Stimulated activated naive B cell treated with anti-CD40 and anti-IgM and Interleukin-4, amounts not matched to agents 10 μg/mL and 1 μg/mL and 100 μg/mL, for 72 hours (primary cell): ENCODE measurements at regions not wholly inside any gene's neighbourhood (a gene's known extent, or its start where the extent isn't known, plus 50 kb on each side); places are given as distances from the start of the nearest gene placed in this dataset.

Experiments used
- ATAC-seq, 2 donors: fragments of 150-1000 bp; cut with Tn5 transposase; replicated peaks; 2 replicates each; pipeline ENCODE4 v1.10.0; 2021; ENCODE audit warnings: moderate library complexity in 1 of 2
- DNase-seq: peaks from one replicate; pipeline ENCODE4 v3.0.0; 2021
- H3K27ac Mint-ChIP-seq: one replicate; pipeline ENCODE4 v1.8.0; 2022; ENCODE audit warnings: mild to moderate bottlenecking, mixed read lengths
- H3K27me3 Mint-ChIP-seq, 2 donors: one replicate each; pipeline ENCODE4 v1.8.0; 2022; ENCODE audit warnings: mixed read lengths in 2 of 2
- H3K36me3 Mint-ChIP-seq, 2 donors: one replicate each; pipeline ENCODE4 v1.8.0; 2022; ENCODE audit warnings: mixed read lengths in 2 of 2, mild to moderate bottlenecking in 1 of 2
- H3K4me1 Mint-ChIP-seq, 2 donors: one replicate each; pipeline ENCODE4 v1.8.0; 2022; ENCODE audit warnings: mixed read lengths in 2 of 2, mild to moderate bottlenecking in 1 of 2
- H3K4me3 Mint-ChIP-seq, 2 donors: one replicate each; pipeline ENCODE4 v1.8.0; 2022; ENCODE audit warnings: mild to moderate bottlenecking in 2 of 2, mixed read lengths in 2 of 2, moderate library complexity in 1 of 2
- H3K9me3 Mint-ChIP-seq, 2 donors: one replicate each; pipeline ENCODE4 v1.8.0; 2022; ENCODE audit warnings: mixed read lengths in 2 of 2, mild to moderate bottlenecking in 1 of 2

- DNase-seq (no peak), ATAC-seq (no peak)
- H3K9me3 Mint-ChIP-seq = peaks cover 2 to 4% of the 10 kb centered on the region in 2 donors
- H3K36me3 Mint-ChIP-seq = no peaks in the 10 kb centered on the region
- H3K4me3 Mint-ChIP-seq = no peak overlapping the region
- no peak overlapping the region for H3K27ac Mint-ChIP-seq
- peaks cover 4 to 6% of the 10 kb centered on the region in 2 donors for H3K27me3 Mint-ChIP-seq
- H3K4me1 Mint-ChIP-seq = no peaks in the 10 kb centered on the region
These were observed 164.5 kb downstream of the EBLN2 start for GRCh38 chr3:73225991-73226390.

GRCh38 chr3:73228000-73228399, 166.5 kb downstream of the EBLN2 start:
- Mint-ChIP-seq H3K36me3 (no peaks in the 10 kb centered on the region), H3K4me1 (no peaks in the 10 kb centered on the region), H3K4me3 (no peak overlapping the region), H3K9me3 (peaks cover 0 to 4% of the 10 kb centered on the region in 2 donors), H3K27ac (no peak overlapping the region), H3K27me3 (no peaks in the 10 kb centered on the region)
- DNase-seq (no peak), ATAC-seq (no peak)

- Mint-ChIP-seq H3K9me3 (peaks cover 0 to 4% of the 10 kb centered on the region in 2 donors), H3K4me1 (no peaks in the 10 kb centered on the region), H3K4me3 (no peak overlapping the region), H3K27me3 (no peaks in the 10 kb centered on the region), H3K36me3 (no peaks in the 10 kb centered on the region), H3K27ac (no peak overlapping the region)
- DNase-seq (no peak), ATAC-seq (no peak)
These were observed 167.0 kb downstream of the EBLN2 start for GRCh38 chr3:73228437-73228836.

GRCh38 chr3:73228959-73229358, 167.5 kb downstream of the EBLN2 start:
- ATAC-seq = no peak
- Mint-ChIP-seq H3K27me3 (no peaks in the 10 kb centered on the region), H3K9me3 (peaks cover 0 to 4% of the 10 kb centered on the region in 2 donors), H3K27ac (no peak overlapping the region), H3K36me3 (no peaks in the 10 kb centered on the region), H3K4me1 (no peaks in the 10 kb centered on the region), H3K4me3 (no peak overlapping the region)
- DNase-seq = no peak

- Mint-ChIP-seq H3K4me1 (no peaks in the 10 kb centered on the region), H3K27ac (no peak overlapping the region), H3K9me3 (peaks cover 0 to 1% of the 10 kb centered on the region in 2 donors), H3K4me3 (no peak overlapping the region), H3K27me3 (no peaks in the 10 kb centered on the region), H3K36me3 (no peaks in the 10 kb centered on the region)
- no peak for DNase-seq
- no peak for ATAC-seq
These were observed 173.0 kb downstream of the EBLN2 start for GRCh38 chr3:73234354-73235014.

- H3K27me3 Mint-ChIP-seq = no peaks in the 10 kb centered on the region
- ATAC-seq (no peak), DNase-seq (no peak)
- H3K4me1 Mint-ChIP-seq = no peaks in the 10 kb centered on the region
- H3K27ac Mint-ChIP-seq = no peak overlapping the region
- H3K9me3 Mint-ChIP-seq = peaks cover 0 to 3% of the 10 kb centered on the region in 2 donors
- H3K36me3 Mint-ChIP-seq = no peaks in the 10 kb centered on the region
- no peak overlapping the region for H3K4me3 Mint-ChIP-seq
These were observed 174.3 kb downstream of the EBLN2 start for GRCh38 chr3:73235768-73236167.

- ATAC-seq = no peak
- Mint-ChIP-seq H3K27ac (no peak overlapping the region), H3K27me3 (peaks cover 0 to 2% of the 10 kb centered on the region in 2 donors), H3K9me3 (peaks cover 0 to 3% of the 10 kb centered on the region in 2 donors), H3K36me3 (no peaks in the 10 kb centered on the region), H3K4me3 (no peak overlapping the region), H3K4me1 (no peaks in the 10 kb centered on the region)
- DNase-seq = no peak
These were observed 175.4 kb downstream of the EBLN2 start for GRCh38 chr3:73236867-73237266.

- Mint-ChIP-seq H3K36me3 (no peaks in the 10 kb centered on the region), H3K4me1 (no peaks in the 10 kb centered on the region), H3K4me3 (no peak overlapping the region), H3K9me3 (peaks cover 6 to 7% of the 10 kb centered on the region in 2 donors), H3K27ac (no peak overlapping the region), H3K27me3 (peaks cover 4 to 5% of the 10 kb centered on the region in 2 donors)
- no peak for ATAC-seq
- no peak for DNase-seq
These were observed 182.3 kb downstream of the EBLN2 start for GRCh38 chr3:73243740-73244139.

GRCh38 chr3:73245459-73245858, 184.0 kb downstream of the EBLN2 start:
- no peaks in the 10 kb centered on the region for H3K4me1 Mint-ChIP-seq
- DNase-seq (no peak), ATAC-seq (no peak)
- H3K9me3 Mint-ChIP-seq = peaks cover 5 to 6% of the 10 kb centered on the region in 2 donors
- no peaks in the 10 kb centered on the region for H3K36me3 Mint-ChIP-seq
- H3K4me3 Mint-ChIP-seq = no peak overlapping the region
- no peak overlapping the region for H3K27ac Mint-ChIP-seq
- H3K27me3 Mint-ChIP-seq = peaks cover 4 to 5% of the 10 kb centered on the region in 2 donors

GRCh38 chr3:73249047-73249446, 187.6 kb downstream of the EBLN2 start:
- no peak overlapping the region for H3K4me3 Mint-ChIP-seq
- no peak for ATAC-seq
- H3K36me3 Mint-ChIP-seq = no peaks in the 10 kb centered on the region
- peaks cover 5 to 6% of the 10 kb centered on the region in 2 donors for H3K9me3 Mint-ChIP-seq
- DNase-seq = no peak
- no peak overlapping the region for H3K27ac Mint-ChIP-seq
- H3K4me1 Mint-ChIP-seq = no peaks in the 10 kb centered on the region
- H3K27me3 Mint-ChIP-seq = peaks cover 4 to 5% of the 10 kb centered on the region in 2 donors

GRCh38 chr3:73254062-73254461, 192.6 kb downstream of the EBLN2 start:
- H3K27me3 Mint-ChIP-seq = peaks cover 14 to 23% of the 10 kb centered on the region in 2 donors
- no peak for ATAC-seq

GRCh38 chr3:73255609-73256029, 194.2 kb downstream of the EBLN2 start:
- ATAC-seq (no peak), DNase-seq (no peak)
- H3K9me3 Mint-ChIP-seq = no peaks in the 10 kb centered on the region
- no peaks in the 10 kb centered on the region for H3K36me3 Mint-ChIP-seq
- H3K27me3 Mint-ChIP-seq = peaks cover 14 to 23% of the 10 kb centered on the region in 2 donors
- H3K4me1 Mint-ChIP-seq = no peaks in the 10 kb centered on the region
- H3K4me3 Mint-ChIP-seq = no peak overlapping the region
- no peak overlapping the region for H3K27ac Mint-ChIP-seq

More at GRCh38 chr3:73254062-73254461, 192.6 kb downstream of the EBLN2 start:
- DNase-seq = no peak
- Mint-ChIP-seq H3K36me3 (no peaks in the 10 kb centered on the region), H3K4me1 (no peaks in the 10 kb centered on the region), H3K4me3 (no peak overlapping the region), H3K27ac (no peak overlapping the region), H3K9me3 (no peaks in the 10 kb centered on the region)

GRCh38 chr3:73257186-73257585, 195.7 kb downstream of the EBLN2 start:
- H3K4me3 Mint-ChIP-seq = no peak overlapping the region
- no peak overlapping the region for H3K27ac Mint-ChIP-seq
- H3K9me3 Mint-ChIP-seq = no peaks in the 10 kb centered on the region
- ATAC-seq (no peak), DNase-seq (no peak)
- no peaks in the 10 kb centered on the region for H3K36me3 Mint-ChIP-seq
- H3K27me3 Mint-ChIP-seq = peaks cover 14 to 28% of the 10 kb centered on the region in 2 donors
- H3K4me1 Mint-ChIP-seq = no peaks in the 10 kb centered on the region

GRCh38 chr3:73258057-73258456, 196.6 kb downstream of the EBLN2 start:
- H3K9me3 Mint-ChIP-seq = no peaks in the 10 kb centered on the region
- H3K4me1 Mint-ChIP-seq = no peaks in the 10 kb centered on the region

GRCh38 chr3:73259291-73259690, 197.8 kb downstream of the EBLN2 start:
- no peak for DNase-seq
- peaks cover 10 to 28% of the 10 kb centered on the region in 2 donors for H3K27me3 Mint-ChIP-seq
- H3K4me1 Mint-ChIP-seq = no peaks in the 10 kb centered on the region
- H3K4me3 Mint-ChIP-seq = no peak overlapping the region
- ATAC-seq = no peak
- no peak overlapping the region for H3K27ac Mint-ChIP-seq
- no peaks in the 10 kb centered on the region for H3K9me3 Mint-ChIP-seq
- no peaks in the 10 kb centered on the region for H3K36me3 Mint-ChIP-seq

More at GRCh38 chr3:73258057-73258456, 196.6 kb downstream of the EBLN2 start:
- H3K27ac Mint-ChIP-seq = no peak overlapping the region
- no peaks in the 10 kb centered on the region for H3K36me3 Mint-ChIP-seq
- DNase-seq = no peak
- H3K4me3 Mint-ChIP-seq = no peak overlapping the region
- ATAC-seq = no peak
- peaks cover 14 to 28% of the 10 kb centered on the region in 2 donors for H3K27me3 Mint-ChIP-seq
